PFSK-1 (cell line): ENCODE measurements at regions not wholly inside any gene's neighbourhood (a gene's known extent, or its start where the extent isn't known, plus 50 kb on each side); places are given as distances from the start of the nearest gene placed in this dataset.

Source experiments
- FOXP2 ChIP-seq: optimal IDR thresholded peaks from 2 replicates; pipeline ENCODE3; 2011; ENCODE audit warnings: borderline replicate concordance, control low read depth, inconsistent platforms; ENCODE audit not compliant: insufficient read depth; ENCODE audit errors: extremely low read length, extremely low read depth
- POLR2AphosphoS5 ChIP-seq: IDR thresholded peaks from 2 replicates; pipeline ENCODE4 v1.6.1; 2012; ENCODE audit warnings: low read depth, mild to moderate bottlenecking, control low read depth, low read length, moderate library complexity
- REST ChIP-seq, 2 experiments: IDR thresholded peaks; 2 replicates each; pipeline versions ENCODE4 v1.6.1 to v1.8.0; 2011 to 2012; ENCODE audit warnings: low read depth in 2 of 2, low read length in 2 of 2, control low read depth in 1 of 2, inconsistent platforms in 1 of 2, mild to moderate bottlenecking in 1 of 2, moderate library complexity in 1 of 2; ENCODE audit not compliant: insufficient read depth in 1 of 2
- SIN3A ChIP-seq: IDR thresholded peaks from 2 replicates; pipeline ENCODE4 v1.6.1; 2012; ENCODE audit warnings: mild to moderate bottlenecking, low read length, moderate library complexity, borderline replicate concordance; ENCODE audit not compliant: insufficient read depth
- TAF1 ChIP-seq: IDR thresholded peaks from 2 replicates; pipeline ENCODE4 v1.6.1; 2012; ENCODE audit warnings: low read length, control low read depth, borderline replicate concordance; ENCODE audit not compliant: insufficient read depth

GRCh38 chr3:102034639-102035451 is 185.5 kb downstream of the NFKBIZ start:
- TF ChIP-seq SIN3A (no peak), FOXP2 (no peak), TAF1 (no peak), POLR2AphosphoS5 (no peak), REST (IDR thresholded peaks at IDR 0.05; ENCODE audit: insufficient read depth in 1 of 2, low read depth in 2 of 2, low read length in 2 of 2) (no peak)

- no peak for TF ChIP-seq SIN3A
- no peak for TF ChIP-seq TAF1
- no peak for TF ChIP-seq FOXP2
- no peak for TF ChIP-seq REST (IDR thresholded peaks at IDR 0.05; ENCODE audit: insufficient read depth in 1 of 2, low read depth in 2 of 2, low read length in 2 of 2)
- TF ChIP-seq POLR2AphosphoS5 = no peak
Measured at GRCh38 chr3:102036017-102036416, 186.7 kb downstream of the NFKBIZ start.

GRCh38 chr3:102036472-102036871 is 187.2 kb downstream of the NFKBIZ start:
- TF ChIP-seq REST (IDR thresholded peaks at IDR 0.05; ENCODE audit: insufficient read depth in 1 of 2, low read depth in 2 of 2, low read length in 2 of 2) = no peak
- no peak for TF ChIP-seq SIN3A
- TF ChIP-seq TAF1 = no peak
- no peak for TF ChIP-seq POLR2AphosphoS5
- no peak for TF ChIP-seq FOXP2

- no peak for TF ChIP-seq SIN3A
- TF ChIP-seq REST (IDR thresholded peaks at IDR 0.05; ENCODE audit: insufficient read depth in 1 of 2, low read depth in 2 of 2, low read length in 2 of 2) = no peak
- TF ChIP-seq TAF1 = no peak
- TF ChIP-seq POLR2AphosphoS5 = no peak
- no peak for TF ChIP-seq FOXP2
Measured at GRCh38 chr3:102037209-102037608, 187.9 kb downstream of the NFKBIZ start.

GRCh38 chr3:102037791-102038190 is 188.5 kb downstream of the NFKBIZ start:
- no peak for TF ChIP-seq FOXP2
- no peak for TF ChIP-seq REST (IDR thresholded peaks at IDR 0.05; ENCODE audit: insufficient read depth in 1 of 2, low read depth in 2 of 2, low read length in 2 of 2)
- no peak for TF ChIP-seq POLR2AphosphoS5
- TF ChIP-seq SIN3A = no peak
- TF ChIP-seq TAF1 = no peak
